ENCODE measurements at regions not wholly inside any gene's neighbourhood (a gene's known extent, or its start where the extent isn't known, plus 50 kb on each side); places are given as distances from the start of the nearest gene placed in this dataset.

DNA sequence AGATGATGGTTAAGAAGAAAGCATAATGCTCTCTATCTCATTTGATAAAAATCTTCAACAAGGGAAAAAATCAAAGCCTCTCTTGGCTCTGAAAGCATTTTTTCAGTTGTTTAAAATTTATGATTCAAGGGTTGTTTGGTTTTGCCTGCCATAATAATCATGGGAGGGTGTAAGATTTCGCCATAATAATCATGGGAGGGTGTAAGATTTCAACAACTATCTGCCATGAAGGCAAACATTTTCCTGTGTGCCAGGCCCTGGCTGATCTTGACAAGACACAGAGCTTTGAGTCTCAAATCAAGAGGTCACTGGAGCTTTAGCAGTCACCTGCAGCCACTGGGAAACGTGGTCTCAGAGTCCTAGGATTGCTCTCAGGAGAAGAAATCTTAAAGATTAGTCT lies 175.1 kb upstream of the PIEZO2 start:
- ChIA-PET CTCF (interaction anchor here (1.9 kb wide), 1 partner anchor 14 kb away, joined by 7 read pairs; no protein-coding TSS in a partner anchor), POLR2A (no interaction called here)
- WGBS (ENCODE audit: low lambda C conversion rate), result 4% methylated on average over 2 of the region's 2 CpGs
- Histone ChIP-seq H3K27ac (ENCODE audit: low read depth in 2 of 2, low read length in 1 of 2) (peak overlapping the region; percentile 80 to 95; a peak in 3 of 4 replicates), H3F3A (replicated peaks; ENCODE audit: insufficient read depth) (peaks cover 64% of the 10 kb centered on the region), H3K4me1 (ENCODE audit: control insufficient read depth in 1 of 2, insufficient read depth in 2 of 2, low read depth in 1 of 2, low read length in 1 of 2) (peaks cover 2 to 40% of the 10 kb centered on the region in 2 experiments), H3K4me2 (peak overlapping the region; percentile 61), H3K79me2 (ENCODE audit: insufficient read depth) (no peaks in the 10 kb centered on the region), H3K36me3 (replicated peaks in 1 of 2; ENCODE audit: control insufficient read depth in 1 of 2, insufficient read depth in 2 of 2, low read length in 1 of 2) (no peaks in the 10 kb centered on the region), H3K9me3 (no peaks in the 10 kb centered on the region), H3K9me2 (no peaks in the 10 kb centered on the region), H3K9ac (peak overlapping the region; percentile 64; the same call in 1 of the 2 replicates), H2AFZ (ENCODE audit: low read depth) (no peak overlapping the region), H3K27me3 (ENCODE audit: insufficient read depth) (no peaks in the 10 kb centered on the region), H4K20me1 (ENCODE audit: insufficient read depth) (no peaks in the 10 kb centered on the region), H3K4me3 (ENCODE audit: low read depth in 2 of 2, low read length in 1 of 2) (no peak overlapping the region)
- no peak for DNase-seq
- TF ChIP-seq TCF12 (IDR thresholded peaks at IDR 0.05), result peak; percentile 51; the same call in 1 of the 2 replicates
- TF ChIP-seq, protein P1, sequence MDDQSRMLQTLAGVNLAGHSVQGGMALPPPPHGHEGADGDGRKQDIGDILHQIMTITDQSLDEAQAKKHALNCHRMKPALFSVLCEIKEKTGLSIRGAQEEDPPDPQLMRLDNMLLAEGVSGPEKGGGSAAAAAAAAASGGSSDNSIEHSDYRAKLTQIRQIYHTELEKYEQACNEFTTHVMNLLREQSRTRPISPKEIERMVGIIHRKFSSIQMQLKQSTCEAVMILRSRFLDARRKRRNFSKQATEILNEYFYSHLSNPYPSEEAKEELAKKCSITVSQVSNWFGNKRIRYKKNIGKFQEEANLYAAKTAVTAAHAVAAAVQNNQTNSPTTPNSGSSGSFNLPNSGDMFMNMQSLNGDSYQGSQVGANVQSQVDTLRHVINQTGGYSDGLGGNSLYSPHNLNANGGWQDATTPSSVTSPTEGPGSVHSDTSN (IDR thresholded peaks at IDR 0.05), result 0 out of 2 replicates have a peak, but pooled peaks have one; percentile 3
- TF ChIP-seq, protein P2, sequence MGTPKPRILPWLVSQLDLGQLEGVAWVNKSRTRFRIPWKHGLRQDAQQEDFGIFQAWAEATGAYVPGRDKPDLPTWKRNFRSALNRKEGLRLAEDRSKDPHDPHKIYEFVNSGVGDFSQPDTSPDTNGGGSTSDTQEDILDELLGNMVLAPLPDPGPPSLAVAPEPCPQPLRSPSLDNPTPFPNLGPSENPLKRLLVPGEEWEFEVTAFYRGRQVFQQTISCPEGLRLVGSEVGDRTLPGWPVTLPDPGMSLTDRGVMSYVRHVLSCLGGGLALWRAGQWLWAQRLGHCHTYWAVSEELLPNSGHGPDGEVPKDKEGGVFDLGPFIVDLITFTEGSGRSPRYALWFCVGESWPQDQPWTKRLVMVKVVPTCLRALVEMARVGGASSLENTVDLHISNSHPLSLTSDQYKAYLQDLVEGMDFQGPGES (IDR thresholded peaks at IDR 0.05; ENCODE audit: low read depth, low read length), result no peak

DNA sequence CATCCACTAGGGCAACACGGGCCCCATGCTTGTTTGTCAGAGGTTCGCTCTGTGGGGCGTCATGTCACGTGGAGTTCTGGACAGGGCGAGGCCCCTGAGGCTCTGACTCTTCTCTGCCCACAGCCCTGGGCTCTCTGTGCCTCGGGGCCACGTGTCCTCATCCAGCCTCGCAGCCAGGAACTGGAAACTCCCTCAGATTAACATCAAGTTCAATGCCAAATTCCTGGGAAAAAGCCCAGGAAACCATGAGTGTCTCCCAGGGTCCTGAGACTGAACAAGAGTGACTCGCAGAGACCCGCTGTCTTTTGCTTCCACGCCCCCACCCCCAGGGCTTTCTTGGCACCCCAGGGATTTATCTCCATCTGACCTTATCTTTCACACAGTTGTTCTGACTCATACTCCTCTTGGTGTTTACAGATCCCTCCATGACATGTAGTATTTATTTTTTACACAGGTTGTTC lies 174.0 kb upstream of the PIEZO2 start:
- Histone ChIP-seq H2AFZ (ENCODE audit: low read depth) (peak overlapping the region; percentile 67; the same call in 1 of the 2 replicates), H3K9ac (peak overlapping the region; percentile 29; the same call in 1 of the 2 replicates), H3K27ac (ENCODE audit: low read depth in 2 of 2, low read length in 1 of 2) (peak overlapping the region in 1 of 2 experiments; percentile 95; a peak in 3 of 4 replicates), H4K20me1 (ENCODE audit: insufficient read depth) (no peaks in the 10 kb centered on the region), H3K4me1 (ENCODE audit: control insufficient read depth in 1 of 2, insufficient read depth in 2 of 2, low read depth in 1 of 2, low read length in 1 of 2) (peaks cover 2 to 40% of the 10 kb centered on the region in 2 experiments), H3K36me3 (replicated peaks in 1 of 2; ENCODE audit: control insufficient read depth in 1 of 2, insufficient read depth in 2 of 2, low read length in 1 of 2) (no peaks in the 10 kb centered on the region), H3K79me2 (ENCODE audit: insufficient read depth) (no peaks in the 10 kb centered on the region), H3K4me2 (peak overlapping the region; percentile 41; the same call in 1 of the 2 replicates), H3K9me3 (no peaks in the 10 kb centered on the region), H3K27me3 (ENCODE audit: insufficient read depth) (no peaks in the 10 kb centered on the region), H3F3A (replicated peaks; ENCODE audit: insufficient read depth) (peaks cover 64% of the 10 kb centered on the region), H3K4me3 (ENCODE audit: low read depth in 2 of 2, low read length in 1 of 2) (no peak overlapping the region), H3K9me2 (no peaks in the 10 kb centered on the region)
- POLR2A ChIA-PET, result no interaction called here
- WGBS (ENCODE audit: low lambda C conversion rate), result 21% methylated on average over 11 of the region's 11 CpGs
- no peak for DNase-seq
- CTCF ChIA-PET, result interaction anchor here (1.9 kb wide), 1 partner anchor 13 kb away, joined by 7 read pairs; no protein-coding TSS in a partner anchor
- TF ChIP-seq RCOR1 (IDR thresholded peaks at IDR 0.05; ENCODE audit: low read length) (no peak), FOXJ3 (CRISPR knock-in tag; IDR thresholded peaks at IDR 0.05) (no peak), RAD21 (IDR thresholded peaks at IDR 0.05; ENCODE audit: low read length) (no peak), CHD2 (IDR thresholded peaks at IDR 0.05; ENCODE audit: low read length, partially characterized antibody) (no peak), RXRA (IDR thresholded peaks at IDR 0.05; ENCODE audit: borderline replicate concordance, low read depth) (peak; percentile 27; the same call in 1 of the 2 replicates), GABPA (IDR thresholded peaks at IDR 0.05; ENCODE audit: low read depth) (no peak), SIN3A (IDR thresholded peaks at IDR 0.05; ENCODE audit: borderline replicate concordance, low read depth, low read length) (no peak), TEAD4 (IDR thresholded peaks at IDR 0.05; ENCODE audit: borderline replicate concordance, insufficient read depth) (0 out of 2 replicates have a peak, but pooled peaks have one; percentile 30), NRF1 (IDR thresholded peaks at IDR 0.05; ENCODE audit: low read depth, low read length) (no peak), EZH2phosphoT487 (IDR thresholded peaks at IDR 0.05; ENCODE audit: borderline replicate concordance, low read depth) (no peak), POLR2AphosphoS5 (IDR thresholded peaks at IDR 0.05; ENCODE audit: low read depth, low read length) (0 out of 2 replicates have a peak, but pooled peaks have one; percentile 20), JUND (IDR thresholded peaks at IDR 0.05) (peak; percentile 44), TAF1 (IDR thresholded peaks at IDR 0.05; ENCODE audit: borderline replicate concordance, low read depth, low read length) (no peak), RFX5 (IDR thresholded peaks at IDR 0.05; ENCODE audit: low read length) (no peak), MEF2A (IDR thresholded peaks at IDR 0.05; ENCODE audit: borderline replicate concordance, low read depth) (0 out of 2 replicates have a peak, but pooled peaks have one; percentile 15)
- TF ChIP-seq, protein P3, sequence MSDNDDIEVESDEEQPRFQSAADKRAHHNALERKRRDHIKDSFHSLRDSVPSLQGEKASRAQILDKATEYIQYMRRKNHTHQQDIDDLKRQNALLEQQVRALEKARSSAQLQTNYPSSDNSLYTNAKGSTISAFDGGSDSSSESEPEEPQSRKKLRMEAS (IDR thresholded peaks at IDR 0.05; ENCODE audit: low read depth), result peak; percentile 96
- TF ChIP-seq, protein P1 (IDR thresholded peaks at IDR 0.05), result peak; percentile 54
- TF ChIP-seq, protein P4, sequence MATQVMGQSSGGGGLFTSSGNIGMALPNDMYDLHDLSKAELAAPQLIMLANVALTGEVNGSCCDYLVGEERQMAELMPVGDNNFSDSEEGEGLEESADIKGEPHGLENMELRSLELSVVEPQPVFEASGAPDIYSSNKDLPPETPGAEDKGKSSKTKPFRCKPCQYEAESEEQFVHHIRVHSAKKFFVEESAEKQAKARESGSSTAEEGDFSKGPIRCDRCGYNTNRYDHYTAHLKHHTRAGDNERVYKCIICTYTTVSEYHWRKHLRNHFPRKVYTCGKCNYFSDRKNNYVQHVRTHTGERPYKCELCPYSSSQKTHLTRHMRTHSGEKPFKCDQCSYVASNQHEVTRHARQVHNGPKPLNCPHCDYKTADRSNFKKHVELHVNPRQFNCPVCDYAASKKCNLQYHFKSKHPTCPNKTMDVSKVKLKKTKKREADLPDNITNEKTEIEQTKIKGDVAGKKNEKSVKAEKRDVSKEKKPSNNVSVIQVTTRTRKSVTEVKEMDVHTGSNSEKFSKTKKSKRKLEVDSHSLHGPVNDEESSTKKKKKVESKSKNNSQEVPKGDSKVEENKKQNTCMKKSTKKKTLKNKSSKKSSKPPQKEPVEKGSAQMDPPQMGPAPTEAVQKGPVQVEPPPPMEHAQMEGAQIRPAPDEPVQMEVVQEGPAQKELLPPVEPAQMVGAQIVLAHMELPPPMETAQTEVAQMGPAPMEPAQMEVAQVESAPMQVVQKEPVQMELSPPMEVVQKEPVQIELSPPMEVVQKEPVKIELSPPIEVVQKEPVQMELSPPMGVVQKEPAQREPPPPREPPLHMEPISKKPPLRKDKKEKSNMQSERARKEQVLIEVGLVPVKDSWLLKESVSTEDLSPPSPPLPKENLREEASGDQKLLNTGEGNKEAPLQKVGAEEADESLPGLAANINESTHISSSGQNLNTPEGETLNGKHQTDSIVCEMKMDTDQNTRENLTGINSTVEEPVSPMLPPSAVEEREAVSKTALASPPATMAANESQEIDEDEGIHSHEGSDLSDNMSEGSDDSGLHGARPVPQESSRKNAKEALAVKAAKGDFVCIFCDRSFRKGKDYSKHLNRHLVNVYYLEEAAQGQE (IDR thresholded peaks at IDR 0.05; ENCODE audit: low read depth, low read length), result no peak
